IMR-90 (cell line): ENCODE measurements at regions not wholly inside any gene's neighbourhood (a gene's known extent, or its start where the extent isn't known, plus 50 kb on each side); places are given as distances from the start of the nearest gene placed in this dataset.

ENCODE experiments used
- ATAC-seq: fragments of 200-7000 bp; cut with Tn5 transposase; 2 replicates; pipeline ENCODE4 v1.9.1; 2020; ENCODE audit warnings: low read depth, mild to moderate bottlenecking, moderate library complexity
- BruUV-seq: library from RNA; stranded (reverse); fragments of 400-500 nt; replicated peaks from 2 replicates; lab custom pipeline; 2021; lab: Mats Ljungman, UMichigan
- CTCF ChIA-PET: fragments of 300-600 bp; formaldehyde crosslinking; extraction: SDS; loops from one replicate; lab custom pipeline; 2021; ENCODE audit warnings: antibody characterized with exemption; lab: Yijun Ruan, JAX
- POLR2A ChIA-PET: fragments of 300-600 bp; sonication (Branson Sonifier 250); formaldehyde crosslinking; loops from one replicate; lab custom pipeline; 2022; ENCODE audit warnings: antibody characterized with exemption; ENCODE audit not compliant: unreplicated experiment; lab: Charles Lee
- DNase-seq: peaks from one replicate; pipeline ENCODE4 v3.0.0; 2013
- H2AFZ ChIP-seq: replicated peaks from 2 replicates; pipeline ENCODE3; 2013; ENCODE audit warnings: low read length, mild to moderate bottlenecking; ENCODE audit not compliant: poor library complexity
- H2AK5ac ChIP-seq: 2 replicates; pipeline ENCODE4 v1.6.1; 2013; ENCODE audit warnings: low read depth, low read length, inconsistent platforms
- H2AK9ac ChIP-seq: replicated peaks from 2 replicates; pipeline ENCODE3; 2013; ENCODE audit warnings: mild to moderate bottlenecking, low read depth, low read length, moderate library complexity; ENCODE audit not compliant: poor library complexity
- H2BK120ac ChIP-seq: 2 replicates; pipeline ENCODE4 v1.6.1; 2013; ENCODE audit warnings: low read depth, low read length, inconsistent platforms
- H2BK15ac ChIP-seq: 3 replicates; pipeline ENCODE4 v1.6.1; 2013; ENCODE audit warnings: low read depth, low read length, inconsistent platforms
- H2BK20ac ChIP-seq: 2 replicates; pipeline ENCODE4 v1.6.1; 2013; ENCODE audit warnings: low read depth, mild to moderate bottlenecking, inconsistent platforms, low read length, moderate library complexity
- H2BK5ac ChIP-seq: 2 replicates; pipeline ENCODE4 v1.6.1; 2013; ENCODE audit warnings: mild to moderate bottlenecking, low read depth, low read length, inconsistent platforms; ENCODE audit not compliant: poor library complexity, severe bottlenecking
- H3K14ac ChIP-seq: replicated peaks from 2 replicates; pipeline ENCODE4 v1.6.1; 2013; ENCODE audit warnings: low read depth, low read length, inconsistent platforms
- H3K18ac ChIP-seq: 2 replicates; pipeline ENCODE4 v1.6.1; 2013; ENCODE audit warnings: low read depth, low read length, control low read depth
- H3K23ac ChIP-seq: 2 replicates; pipeline ENCODE4 v1.6.1; 2013; ENCODE audit warnings: low read depth, low read length, inconsistent platforms
- H3K27ac ChIP-seq: 2 replicates; pipeline ENCODE4 v1.5.1; 2013; ENCODE audit warnings: mild to moderate bottlenecking, control low read depth, low read length; ENCODE audit not compliant: insufficient read depth
- H3K27me3 ChIP-seq: 2 replicates; pipeline ENCODE4 v1.6.1; 2013; ENCODE audit warnings: low read length; ENCODE audit not compliant: control insufficient read depth, insufficient read depth
- H3K36me3 ChIP-seq: 2 replicates; pipeline ENCODE4 v1.6.1; 2013; ENCODE audit warnings: low read length, mixed read lengths; ENCODE audit not compliant: control insufficient read depth, insufficient read depth
- H3K4ac ChIP-seq: 2 replicates; pipeline ENCODE4 v1.6.1; 2013; ENCODE audit warnings: low read depth, low read length, inconsistent platforms
- H3K4me1 ChIP-seq: 2 replicates; pipeline ENCODE4 v1.6.1; 2013; ENCODE audit warnings: low read length, mixed read lengths; ENCODE audit not compliant: control insufficient read depth, insufficient read depth
- H3K4me2 ChIP-seq: 2 replicates; pipeline ENCODE4 v1.6.1; 2013; ENCODE audit warnings: low read depth, mild to moderate bottlenecking, control low read depth, low read length, moderate library complexity
- H3K4me3 ChIP-seq: 2 replicates; pipeline ENCODE4 v1.5.1; 2013; ENCODE audit warnings: low read depth, mild to moderate bottlenecking, control low read depth, low read length, moderate library complexity; ENCODE audit not compliant: insufficient read depth
- H3K56ac ChIP-seq: 2 replicates; pipeline ENCODE4 v1.6.1; 2013; ENCODE audit warnings: low read length, inconsistent platforms; ENCODE audit not compliant: insufficient read depth; ENCODE audit errors: extremely low read depth
- H3K79me1 ChIP-seq, 2 experiments: 2 replicates each; pipeline ENCODE4 v1.6.1; 2013; ENCODE audit warnings: low read length in 2 of 2, inconsistent platforms in 1 of 2, low read depth in 1 of 2
- H3K9ac ChIP-seq: 2 replicates; pipeline ENCODE4 v1.6.1; 2013; ENCODE audit warnings: low read depth, low read length, control low read depth
- H3K9me1 ChIP-seq: 2 replicates; pipeline ENCODE4 v1.6.1; 2013; ENCODE audit warnings: low read length, inconsistent platforms; ENCODE audit not compliant: insufficient read depth
- H3K9me3 ChIP-seq: 2 replicates; pipeline ENCODE4 v1.6.1; 2013; ENCODE audit warnings: low read length; ENCODE audit not compliant: control insufficient read depth, insufficient read depth
- H4K20me1 ChIP-seq: 2 replicates; pipeline ENCODE4 v1.6.1; 2013; ENCODE audit warnings: low read length, inconsistent platforms; ENCODE audit not compliant: insufficient read depth
- H4K5ac ChIP-seq: 2 replicates; pipeline ENCODE4 v1.6.1; 2013; ENCODE audit warnings: mild to moderate bottlenecking, low read depth, low read length, control low read depth
- H4K8ac ChIP-seq, 2 experiments: 2 replicates each; pipeline ENCODE4 v1.6.1; 2013; ENCODE audit warnings: low read depth in 2 of 2, low read length in 2 of 2, control low read depth in 1 of 2, inconsistent platforms in 1 of 2
- H4K91ac ChIP-seq: 2 replicates; pipeline ENCODE4 v1.6.1; 2013; ENCODE audit warnings: low read depth, low read length, inconsistent platforms; ENCODE audit not compliant: insufficient read depth
- BHLHE40 ChIP-seq: fragments of 150-350 bp; IDR thresholded peaks from 2 replicates; pipeline ENCODE4 v1.6.1; 2016; ENCODE audit warnings: mild to moderate bottlenecking, low read depth, low read length
- CEBPB ChIP-seq: IDR thresholded peaks from 2 replicates; pipeline ENCODE4 v1.6.1; 2012; ENCODE audit warnings: low read depth, low read length, improper control_type of control experiment
- CHD1 ChIP-seq: IDR thresholded peaks from 2 replicates; pipeline ENCODE4 v1.6.1; 2012; ENCODE audit warnings: low read depth, low read length, improper control_type of control experiment
- CTCF ChIP-seq: conservative IDR thresholded peaks from 2 replicates; pipeline ENCODE4 v1.5.1; 2012; ENCODE audit warnings: mild to moderate bottlenecking, low read depth, low read length, improper control_type of control experiment
- ELK1 ChIP-seq: fragments of 150-350 bp; IDR thresholded peaks from 2 replicates; pipeline ENCODE4 v1.6.1; 2016; ENCODE audit warnings: low read depth, mild to moderate bottlenecking, low read length, moderate library complexity, borderline replicate concordance
- FOS ChIP-seq: fragments of 150-350 bp; IDR thresholded peaks from 2 replicates; pipeline ENCODE4 v1.6.1; 2016; ENCODE audit warnings: low read depth, low read length
- MAFK ChIP-seq: IDR thresholded peaks from 2 replicates; pipeline ENCODE4 v1.6.1; 2012; ENCODE audit warnings: low read depth, low read length, improper control_type of control experiment
- MAZ ChIP-seq: IDR thresholded peaks from 2 replicates; pipeline ENCODE4 v1.6.1; 2012; ENCODE audit warnings: low read depth, mild to moderate bottlenecking, low read length, improper control_type of control experiment, moderate library complexity, borderline replicate concordance
- MXI1 ChIP-seq: IDR thresholded peaks from 2 replicates; pipeline ENCODE4 v1.6.1; 2012; ENCODE audit warnings: low read depth, mild to moderate bottlenecking, low read length, moderate library complexity, borderline replicate concordance
- NFE2L2 ChIP-seq: fragments of 150-350 bp; IDR thresholded peaks from 2 replicates; pipeline ENCODE4 v1.6.1; 2016; ENCODE audit warnings: low read depth, mild to moderate bottlenecking, low read length
- POLR2A ChIP-seq: IDR thresholded peaks from 2 replicates; pipeline ENCODE4 v1.6.1; 2012; ENCODE audit warnings: mild to moderate bottlenecking, low read depth, low read length
- RAD21 ChIP-seq: IDR thresholded peaks from 2 replicates; pipeline ENCODE4 v1.6.1; 2012; ENCODE audit warnings: low read length, improper control_type of control experiment
- RCOR1 ChIP-seq: IDR thresholded peaks from 2 replicates; pipeline ENCODE4 v1.6.1; 2012; ENCODE audit warnings: mild to moderate bottlenecking, low read length, improper control_type of control experiment; ENCODE audit not compliant: insufficient replicate concordance
- RFX5 ChIP-seq: IDR thresholded peaks from 2 replicates; pipeline ENCODE4 v1.8.0; 2012; ENCODE audit warnings: low read depth, mild to moderate bottlenecking, low read length, moderate library complexity
- SMC3 ChIP-seq: fragments of 150-350 bp; IDR thresholded peaks from 2 replicates; pipeline ENCODE4 v1.6.1; 2016; ENCODE audit warnings: low read depth, mild to moderate bottlenecking, antibody characterized with exemption, low read length, moderate library complexity
- WGBS, 2 experiments: methylation state at CpG; one replicate each; pipeline versions ENCODE4 v1.1.5 to v1.1.7; 2013; ENCODE audit warnings: missing lambda C conversion rate in 2 of 2; ENCODE audit not compliant: insufficient read length in 1 of 2; ENCODE audit errors: extremely low coverage in 2 of 2; 5-methylcytosine and 5-hydroxymethylcytosine counted together
- dilution Hi-C: fragments of 300-500 bp; cut with HindIII; formaldehyde crosslinking; loops from one replicate; pipeline ENCODE4 v1.14.3; 2018; ENCODE audit warnings: low sequenced_read_pairs; ENCODE audit not compliant: unreplicated experiment
- in situ Hi-C: fragments of 300-500 bp; cut with MboI; formaldehyde crosslinking; loops from 3 replicates; pipeline ENCODE4 v1.14.3; 2019; ENCODE audit warnings: low sequenced_read_pairs, inconsistent platforms, mixed read lengths
- intact Hi-C: fragments of 100-400 bp; cut with micrococcal nuclease; formaldehyde crosslinking; loops from 2 replicates; pipeline ENCODE4 v1.10.0; 2022
- TF ChIP-seq, protein P1 (sequence below): fragments of 150-350 bp; IDR thresholded peaks from 2 replicates; pipeline ENCODE4 v1.6.1; 2017; ENCODE audit warnings: mild to moderate bottlenecking, antibody characterized with exemption, low read length, low read depth

DNA sequence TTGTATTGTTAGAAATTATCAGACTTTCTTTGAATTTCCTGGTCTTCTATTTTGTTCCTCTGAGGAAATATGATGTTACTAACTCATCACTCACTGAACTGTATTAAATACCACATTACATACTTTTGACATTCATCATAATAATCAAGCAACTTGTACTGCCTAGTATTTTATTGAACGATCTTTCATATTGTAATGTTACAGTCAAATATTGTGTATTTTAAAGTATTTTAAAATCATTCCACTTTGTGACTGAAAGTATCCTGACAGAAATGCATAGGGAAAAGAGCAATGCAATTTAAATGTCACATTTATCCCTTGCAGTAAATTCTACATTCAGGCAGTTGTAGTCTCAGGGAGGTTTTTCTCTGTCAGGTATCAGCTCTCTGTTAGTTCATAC, 1557.4 kb downstream of the CDH8 start:
- H3K23ac ChIP-seq = no peak overlapping the region
- H2BK120ac ChIP-seq = no peak overlapping the region
- no peak overlapping the region for H2BK15ac ChIP-seq
- H3K4me3 ChIP-seq = no peak overlapping the region
- no peaks in the 10 kb centered on the region for H3K79me1 ChIP-seq
- H3K14ac ChIP-seq = no peak overlapping the region
- no peaks in the 10 kb centered on the region for H3K36me3 ChIP-seq
- H3K9me1 ChIP-seq = no peaks in the 10 kb centered on the region
- H2BK5ac ChIP-seq = no peak overlapping the region
- no TSS peak for BruUV-seq
- no peak overlapping the region for H3K56ac ChIP-seq
- DNase-seq (no peak), ATAC-seq (no peak)
- H4K5ac ChIP-seq = no peak overlapping the region
- H4K20me1 ChIP-seq = no peaks in the 10 kb centered on the region
- no peaks in the 10 kb centered on the region for H3K27me3 ChIP-seq
- H4K91ac ChIP-seq = no peak overlapping the region
- H4K8ac ChIP-seq = no peak overlapping the region
- CTCF ChIA-PET = no interaction called here
- dilution Hi-C loops = no loop called here
- H3K4me2 ChIP-seq = no peak overlapping the region
- no peak overlapping the region for H3K27ac ChIP-seq
- no peak overlapping the region for H3K18ac ChIP-seq
- H2AFZ ChIP-seq = no peak overlapping the region
- H3K4ac ChIP-seq = no peak overlapping the region
- no peak overlapping the region for H3K9ac ChIP-seq
- H2AK5ac ChIP-seq = no peak overlapping the region
- intact Hi-C loops = no loop called here
- in situ Hi-C loops = no loop called here
- WGBS, 2 experiments = no CpG with 5 or more reads among the region's 1 CpG
- TF ChIP-seq CTCF (no peak), FOS (no peak), MAFK (no peak), ELK1 (no peak), NFE2L2 (no peak), CEBPB (no peak), POLR2A (no peak), SMC3 (no peak), BHLHE40 (no peak), CHD1 (no peak), RFX5 (no peak), RAD21 (no peak), MAZ (no peak), MXI1 (no peak), RCOR1 (no peak)
- TF ChIP-seq, protein P1, sequence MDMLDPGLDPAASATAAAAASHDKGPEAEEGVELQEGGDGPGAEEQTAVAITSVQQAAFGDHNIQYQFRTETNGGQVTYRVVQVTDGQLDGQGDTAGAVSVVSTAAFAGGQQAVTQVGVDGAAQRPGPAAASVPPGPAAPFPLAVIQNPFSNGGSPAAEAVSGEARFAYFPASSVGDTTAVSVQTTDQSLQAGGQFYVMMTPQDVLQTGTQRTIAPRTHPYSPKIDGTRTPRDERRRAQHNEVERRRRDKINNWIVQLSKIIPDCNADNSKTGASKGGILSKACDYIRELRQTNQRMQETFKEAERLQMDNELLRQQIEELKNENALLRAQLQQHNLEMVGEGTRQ = no peak
- H3K4me1 ChIP-seq = no peaks in the 10 kb centered on the region
- POLR2A ChIA-PET = no interaction called here
- no peaks in the 10 kb centered on the region for H3K9me3 ChIP-seq
- H2BK20ac ChIP-seq = no peak overlapping the region
- no peak overlapping the region for H2AK9ac ChIP-seq
